ENCODE measurements at regions not wholly inside any gene's neighbourhood (a gene's known extent, or its start where the extent isn't known, plus 50 kb on each side); places are given as distances from the start of the nearest gene placed in this dataset.

GRCh38 chr4:3861720-3862639 is 95.8 kb downstream of the ADRA2C start:
- Histone ChIP-seq H3K36me3 (no peaks in the 10 kb centered on the region), H3K27me3 (no peaks in the 10 kb centered on the region), H3K4me3 (no peak overlapping the region), H3K27ac (no peak overlapping the region), H3K9me3 (no peaks in the 10 kb centered on the region), H3K9ac (ENCODE audit: low read depth in 2 of 2, low read length in 2 of 2) (no peak overlapping the region), H3K4me1 (no peaks in the 10 kb centered on the region)
- intact Hi-C loops (cut with DNase I): no loop called here
- no peak for TF ChIP-seq CTCF (IDR thresholded peaks at IDR 0.05)
- no peak for DNase-seq

GRCh38 chr4:3862640-3863420 is 96.6 kb downstream of the ADRA2C start:
- H3K4me3 ChIP-seq: no peak overlapping the region

DNA sequence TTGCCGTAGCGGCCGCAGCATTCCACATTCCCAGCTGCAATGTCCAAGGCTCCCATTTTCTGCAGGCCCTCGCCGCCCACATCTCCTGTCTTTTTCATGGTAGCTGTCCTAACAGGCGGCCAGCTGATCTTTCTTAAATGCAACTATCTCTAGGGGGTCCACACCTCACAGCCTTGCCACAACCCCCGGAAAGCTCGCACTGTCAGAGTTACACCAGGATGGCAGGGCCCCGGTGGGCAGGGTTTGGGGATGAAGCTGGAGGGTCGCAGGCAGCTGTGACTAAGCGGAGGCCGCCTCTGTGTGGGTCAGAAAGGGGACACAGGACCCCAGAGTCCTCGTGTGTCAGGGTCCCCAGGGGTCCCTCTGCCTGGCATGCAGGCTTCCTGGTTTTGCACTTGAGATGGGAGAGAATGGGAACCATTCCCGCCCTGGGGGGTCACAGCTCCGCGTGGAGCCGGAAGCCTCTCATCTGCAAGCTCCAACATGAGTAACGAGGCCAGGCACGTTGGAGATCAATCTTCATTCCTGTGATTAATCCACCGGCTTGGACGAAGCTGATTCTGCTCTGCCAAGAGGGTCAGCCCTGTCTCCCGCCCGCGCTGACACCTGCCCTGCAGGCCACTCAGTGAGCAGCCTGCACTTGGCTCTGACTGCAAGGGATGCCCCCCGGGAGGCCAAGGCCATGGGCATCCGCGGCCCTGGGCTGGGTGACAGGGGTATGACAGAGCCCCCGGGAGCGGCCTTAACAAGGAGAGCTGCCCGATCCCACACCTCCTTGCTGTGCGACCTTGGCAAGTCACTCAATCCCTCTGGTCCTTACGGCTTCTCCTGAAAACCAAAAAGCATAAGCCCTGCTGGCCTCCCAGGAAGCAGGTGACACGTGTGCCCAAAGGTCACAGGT is 97.9 kb downstream of the ADRA2C start:
- no peak overlapping the region for H3K27ac ChIP-seq
- intact Hi-C loops (cut with DNase I): no loop called here
- no peak overlapping the region for H3K4me3 ChIP-seq
- H3K9ac ChIP-seq (ENCODE audit: low read depth in 2 of 2, low read length in 2 of 2): no peak overlapping the region
- H3K9me3 ChIP-seq: no peaks in the 10 kb centered on the region
- no peaks in the 10 kb centered on the region for H3K27me3 ChIP-seq
- no peak for TF ChIP-seq CTCF (IDR thresholded peaks at IDR 0.05)
- H3K36me3 ChIP-seq: no peaks in the 10 kb centered on the region
- H3K4me1 ChIP-seq: no peaks in the 10 kb centered on the region
- no peak for DNase-seq

More at GRCh38 chr4:3862640-3863420, 96.6 kb downstream of the ADRA2C start:
- Histone ChIP-seq H3K27ac (no peak overlapping the region), H3K36me3 (no peaks in the 10 kb centered on the region), H3K9ac (ENCODE audit: low read depth in 2 of 2, low read length in 2 of 2) (no peak overlapping the region), H3K27me3 (no peaks in the 10 kb centered on the region), H3K4me1 (no peaks in the 10 kb centered on the region), H3K9me3 (no peaks in the 10 kb centered on the region)
- DNase-seq: no peak
- TF ChIP-seq CTCF (IDR thresholded peaks at IDR 0.05): no peak
- intact Hi-C loops (cut with DNase I): no loop called here

DNA sequence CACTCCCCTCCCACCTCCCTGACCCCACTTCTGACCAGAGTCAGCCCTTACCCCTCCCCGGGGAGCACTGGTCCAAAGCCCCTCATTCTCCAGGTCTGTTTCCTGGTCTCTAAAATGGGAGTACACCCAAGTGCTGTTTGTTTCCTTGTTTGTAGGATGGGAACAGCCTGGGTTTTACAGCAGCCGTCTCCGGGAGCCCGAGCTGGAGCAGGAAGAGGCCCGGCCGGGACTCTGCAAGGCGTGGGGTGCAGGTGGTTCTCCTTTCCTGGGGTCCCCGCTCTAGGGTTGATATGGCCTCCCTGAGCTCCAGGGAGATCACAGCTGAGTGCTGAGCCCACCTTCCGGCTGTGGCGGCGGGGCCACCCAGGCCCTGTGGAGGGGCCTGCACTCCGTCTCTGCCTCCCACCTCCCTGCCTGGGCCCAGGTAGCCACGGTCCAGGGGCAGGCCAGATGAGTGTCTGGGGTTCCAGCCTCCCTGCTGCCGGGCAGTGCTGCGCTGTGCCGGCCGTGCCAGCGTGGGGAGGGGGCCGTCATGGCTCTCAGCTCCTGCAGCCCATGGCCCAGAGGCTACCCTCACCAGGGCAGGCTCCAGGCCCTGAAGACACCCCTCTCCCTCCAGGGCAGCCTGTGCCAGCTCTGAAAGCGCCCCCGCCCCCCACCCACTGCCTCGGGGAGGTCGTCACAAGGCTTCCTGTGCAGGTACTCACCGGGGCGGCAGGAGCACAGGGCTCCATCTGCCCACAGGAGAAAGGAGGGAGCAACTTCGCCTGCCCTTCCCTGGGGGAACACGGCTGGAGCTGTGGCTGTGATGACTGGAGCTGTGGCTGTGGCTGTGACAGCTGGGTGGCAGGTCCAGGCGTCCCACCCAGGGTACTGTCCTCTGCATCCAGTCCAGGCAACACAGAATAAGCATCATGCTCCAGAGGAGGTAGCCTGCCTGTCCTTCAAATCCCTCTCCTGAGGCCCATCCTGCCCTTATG is 98.8 kb downstream of the ADRA2C start:
- H3K9me3 ChIP-seq: no peaks in the 10 kb centered on the region
- no peak overlapping the region for H3K4me3 ChIP-seq
- no peaks in the 10 kb centered on the region for H3K36me3 ChIP-seq
- no peak overlapping the region for H3K27ac ChIP-seq
- H3K9ac ChIP-seq (ENCODE audit: low read depth in 2 of 2, low read length in 2 of 2): no peak overlapping the region
- H3K4me1 ChIP-seq: no peaks in the 10 kb centered on the region
- DNase-seq: no peak
- TF ChIP-seq CTCF (IDR thresholded peaks at IDR 0.05): no peak
- H3K27me3 ChIP-seq: no peaks in the 10 kb centered on the region
- intact Hi-C loops (cut with DNase I): no loop called here

All from colonic mucosa (tissue), 4 donors.